HG03175 (cell line): ENCODE measurements at regions not wholly inside any gene's neighbourhood (a gene's known extent, or its start where the extent isn't known, plus 50 kb on each side); places are given as distances from the start of the nearest gene placed in this dataset.
A peak's percentile ranks its signal among the peaks of the same experiment; 100 is the strongest.
"Not testable (repeated sequence)": the region's sequence is repeated elsewhere in the genome, so short reads cannot be mapped to it uniquely, and the experiment has no call there.

Source experiments
- ATAC-seq: cut with Tn5 transposase; IDR thresholded peaks from one replicate; pipeline ENCODE4 v1.9.1; 2021; ENCODE audit warnings: mild to moderate bottlenecking, moderate library complexity; ENCODE audit not compliant: unreplicated experiment

GRCh38 chr5:148740966-148741742 lies 85.3 kb upstream of the ADRB2 start:
- peak; percentile 58 for ATAC-seq

GRCh38 chr5:148741766-148742165 lies 84.6 kb upstream of the ADRB2 start:
- ATAC-seq = not testable (repeated sequence)

- not testable (repeated sequence) for ATAC-seq
Measured at GRCh38 chr5:148744380-148744779, 82.0 kb upstream of the ADRB2 start.

- peak; percentile 91 for ATAC-seq
Measured at GRCh38 chr5:148746826-148747535, 79.4 kb upstream of the ADRB2 start.

- ATAC-seq = no peak
Measured at GRCh38 chr5:148747536-148747906, 78.9 kb upstream of the ADRB2 start.

GRCh38 chr5:148748702-148749392 lies 77.6 kb upstream of the ADRB2 start:
- ATAC-seq = no peak

- ATAC-seq = no peak
Measured at GRCh38 chr5:148750614-148751013, 75.8 kb upstream of the ADRB2 start.

- ATAC-seq = no peak
Measured at GRCh38 chr5:148751025-148751424, 75.4 kb upstream of the ADRB2 start.

- not testable (repeated sequence) for ATAC-seq
Measured at GRCh38 chr5:148752375-148752774, 74.0 kb upstream of the ADRB2 start.

GRCh38 chr5:148759101-148759500 lies 67.3 kb upstream of the ADRB2 start:
- no peak for ATAC-seq

GRCh38 chr5:148760945-148761638 lies 65.3 kb upstream of the ADRB2 start:
- peak; percentile 100 for ATAC-seq

- ATAC-seq = no peak
Measured at GRCh38 chr5:148763996-148764395, 62.4 kb upstream of the ADRB2 start.

- ATAC-seq = no peak
Measured at GRCh38 chr5:148765061-148765460, 61.4 kb upstream of the ADRB2 start.

GRCh38 chr5:148768806-148769415 lies 57.5 kb upstream of the ADRB2 start:
- ATAC-seq = no peak

- ATAC-seq = no peak
Measured at GRCh38 chr5:148769941-148770340, 56.5 kb upstream of the ADRB2 start.

GRCh38 chr5:148774313-148774712 lies 52.1 kb upstream of the ADRB2 start:
- no peak for ATAC-seq

- no peak for ATAC-seq
Measured at GRCh38 chr5:148776261-148776660, 50.1 kb upstream of the ADRB2 start.
